SH-SY5Y (cell line): ENCODE measurements at regions not wholly inside any gene's neighbourhood (a gene's known extent, or its start where the extent isn't known, plus 50 kb on each side); places are given as distances from the start of the nearest gene placed in this dataset.

ENCODE experiments used
- GATA2 ChIP-seq: IDR thresholded peaks from 2 replicates; pipeline ENCODE4 v1.6.1; 2011; ENCODE audit warnings: mild to moderate bottlenecking, low read depth, low read length
- GATA3 ChIP-seq: IDR thresholded peaks from 2 replicates; pipeline ENCODE4 v1.6.1; 2011; ENCODE audit warnings: low read depth, mild to moderate bottlenecking, low read length, moderate library complexity

- no peak for TF ChIP-seq GATA2
- no peak for TF ChIP-seq GATA3
Measured at GRCh38 chr21:19276665-19277064, 873.1 kb upstream of the TMPRSS15 start.
